Tibial nerve (tissue), 4 donors: ENCODE measurements at regions not wholly inside any gene's neighbourhood (a gene's known extent, or its start where the extent isn't known, plus 50 kb on each side); places are given as distances from the start of the nearest gene placed in this dataset.

ENCODE experiments used
- EP300 ChIP-seq, 2 donors: sonication (generic); formaldehyde crosslinking; IDR thresholded peaks; one replicate each; pipeline ENCODE4 v1.6.1; 2017; ENCODE audit warnings: antibody characterized with exemption in 2 of 2, mild to moderate bottlenecking in 1 of 2
- POLR2A ChIP-seq, 2 donors: fragments of 450-650 bp; IDR thresholded peaks; one replicate each; pipeline ENCODE4 v1.6.1; 2017; ENCODE audit warnings: antibody characterized with exemption in 2 of 2, mild to moderate bottlenecking in 2 of 2, moderate library complexity in 2 of 2
- TF ChIP-seq, protein P1 (sequence below), 5 experiments: fragments of 200-600 bp in 3 of 5; fragments of 450-650 bp in 2 of 5; sonication (generic) in 3 of 5; IDR thresholded peaks; one replicate each; pipeline ENCODE4 v1.5.1; 2016 to 2019; ENCODE audit warnings: antibody characterized with exemption in 5 of 5, mild to moderate bottlenecking in 3 of 5, moderate library complexity in 2 of 5

- TF ChIP-seq, protein P1, sequence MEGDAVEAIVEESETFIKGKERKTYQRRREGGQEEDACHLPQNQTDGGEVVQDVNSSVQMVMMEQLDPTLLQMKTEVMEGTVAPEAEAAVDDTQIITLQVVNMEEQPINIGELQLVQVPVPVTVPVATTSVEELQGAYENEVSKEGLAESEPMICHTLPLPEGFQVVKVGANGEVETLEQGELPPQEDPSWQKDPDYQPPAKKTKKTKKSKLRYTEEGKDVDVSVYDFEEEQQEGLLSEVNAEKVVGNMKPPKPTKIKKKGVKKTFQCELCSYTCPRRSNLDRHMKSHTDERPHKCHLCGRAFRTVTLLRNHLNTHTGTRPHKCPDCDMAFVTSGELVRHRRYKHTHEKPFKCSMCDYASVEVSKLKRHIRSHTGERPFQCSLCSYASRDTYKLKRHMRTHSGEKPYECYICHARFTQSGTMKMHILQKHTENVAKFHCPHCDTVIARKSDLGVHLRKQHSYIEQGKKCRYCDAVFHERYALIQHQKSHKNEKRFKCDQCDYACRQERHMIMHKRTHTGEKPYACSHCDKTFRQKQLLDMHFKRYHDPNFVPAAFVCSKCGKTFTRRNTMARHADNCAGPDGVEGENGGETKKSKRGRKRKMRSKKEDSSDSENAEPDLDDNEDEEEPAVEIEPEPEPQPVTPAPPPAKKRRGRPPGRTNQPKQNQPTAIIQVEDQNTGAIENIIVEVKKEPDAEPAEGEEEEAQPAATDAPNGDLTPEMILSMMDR (IDR thresholded peaks at IDR 0.05) = no peak
- no peak for TF ChIP-seq EP300 (IDR thresholded peaks at IDR 0.05)
- no peak for TF ChIP-seq POLR2A (IDR thresholded peaks at IDR 0.05)
Observed at GRCh38 chr10:16186564-16186963, 250.2 kb upstream of the PTER start.
